ENCODE measurements at regions not wholly inside any gene's neighbourhood (a gene's known extent, or its start where the extent isn't known, plus 50 kb on each side); places are given as distances from the start of the nearest gene placed in this dataset.

DNA sequence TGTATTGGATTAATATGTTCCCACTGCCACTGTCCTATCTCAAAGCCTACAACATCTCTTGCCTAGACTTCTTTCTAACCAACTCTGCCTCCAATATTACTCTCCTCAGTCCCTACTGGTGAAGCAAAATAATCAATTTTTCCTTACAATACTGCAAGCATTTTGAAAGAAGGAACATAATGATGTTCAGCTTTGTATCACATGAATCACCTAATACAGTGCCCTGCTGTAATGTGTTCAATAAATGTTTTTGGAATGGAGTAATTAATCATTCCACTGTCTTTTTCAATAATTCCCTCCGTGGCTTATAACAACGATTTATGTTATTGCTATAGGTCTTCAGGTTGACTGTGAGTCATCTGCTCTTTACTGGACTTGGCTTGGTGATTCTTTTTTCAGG, 356.4 kb downstream of the TDRD15 start:
- no peak for TF ChIP-seq SUZ12 (IDR thresholded peaks at IDR 0.05; ENCODE audit: extremely low read depth, insufficient read depth, insufficient read length)
- no peak for TF ChIP-seq ZNF274 (IDR thresholded peaks at IDR 0.05; ENCODE audit: low read depth, low read length)
